ENCODE measurements at regions not wholly inside any gene's neighbourhood (a gene's known extent, or its start where the extent isn't known, plus 50 kb on each side); places are given as distances from the start of the nearest gene placed in this dataset.
"Not testable (repeated sequence)": the region's sequence is repeated elsewhere in the genome, so short reads cannot be mapped to it uniquely, and the experiment has no call there.

GRCh38 chr1:67612788-67613241 is 72.2 kb upstream of the GADD45A start:
- ATAC-seq (no peak), DNase-seq (ENCODE audit: low spot score) (no peak)
- Mint-ChIP-seq H3K9me3 (peaks cover 8% of the 10 kb centered on the region), H3K27ac (0 out of 2 replicates have a peak overlapping the region, but pooled peaks have one; percentile 33), H3K27me3 (ENCODE audit: low read depth) (no peaks in the 10 kb centered on the region; the same call in 1 of the 2 replicates), H3K4me1 (no peaks in the 10 kb centered on the region), H3K4me3 (no peak overlapping the region), H3K36me3 (no peaks in the 10 kb centered on the region)
- POLR2A ChIA-PET, result no interaction called here
- TF ChIP-seq TP53 (CRISPR knock-in tag; IDR thresholded peaks at IDR 0.05) (no peak), E2F1 (CRISPR knock-in tag; IDR thresholded peaks at IDR 0.05) (no peak), FOXK1 (CRISPR knock-in tag; IDR thresholded peaks at IDR 0.05) (no peak), ZBTB43 (CRISPR knock-in tag; IDR thresholded peaks at IDR 0.05) (no peak), RORB (CRISPR knock-in tag; IDR thresholded peaks at IDR 0.05) (no peak), ZNF425 (CRISPR knock-in tag; conservative IDR thresholded peaks at IDR 0.05) (no peak), ARID4B (CRISPR knock-in tag; IDR thresholded peaks at IDR 0.05; ENCODE audit: borderline replicate concordance) (no peak), IRF1 (CRISPR knock-in tag; IDR thresholded peaks at IDR 0.05) (no peak), EMX1 (CRISPR knock-in tag; IDR thresholded peaks at IDR 0.05) (no peak), ZBTB21 (CRISPR knock-in tag; IDR thresholded peaks at IDR 0.05; ENCODE audit: borderline replicate concordance) (no peak), ZNF232 (CRISPR knock-in tag; IDR thresholded peaks at IDR 0.05) (no peak), GTF2I (CRISPR knock-in tag; conservative IDR thresholded peaks at IDR 0.05) (no peak), TEAD1 (CRISPR knock-in tag; IDR thresholded peaks at IDR 0.05) (no peak), FOXJ3 (CRISPR knock-in tag; IDR thresholded peaks at IDR 0.05; ENCODE audit: borderline replicate concordance) (no peak), ATF6 (CRISPR knock-in tag; IDR thresholded peaks at IDR 0.05) (no peak), PRRX2 (CRISPR knock-in tag; IDR thresholded peaks at IDR 0.05) (no peak), MAX (CRISPR knock-in tag; IDR thresholded peaks at IDR 0.05) (no peak)
- CTCF ChIA-PET, result no interaction called here

GRCh38 chr1:67613479-67613878 is 71.5 kb upstream of the GADD45A start:
- POLR2A ChIA-PET; ATAC-seq; H3K36me3 Mint-ChIP-seq; H3K27ac Mint-ChIP-seq; DNase-seq (ENCODE audit: low spot score); CTCF ChIA-PET; H3K9me3 Mint-ChIP-seq; H3K4me1 Mint-ChIP-seq; H3K27me3 Mint-ChIP-seq (ENCODE audit: low read depth); H3K4me3 Mint-ChIP-seq: not testable (repeated sequence)
